GF-D8 (cell line): ENCODE measurements at regions not wholly inside any gene's neighbourhood (a gene's known extent, or its start where the extent isn't known, plus 50 kb on each side); places are given as distances from the start of the nearest gene placed in this dataset.
"Not testable (repeated sequence)": the region's sequence is repeated elsewhere in the genome, so short reads cannot be mapped to it uniquely, and the experiment has no call there.

Experiments used
- DNase-seq: peaks from one replicate; lab custom pipeline; 2025; lab: John Stamatoyannopoulos, UW

- DNase-seq = not testable (repeated sequence)
Observed at GRCh38 chr5:34561581-34561980, 94.5 kb upstream of the RAI14 start.

- DNase-seq = no peak
Observed at GRCh38 chr5:34562791-34563190, 93.3 kb upstream of the RAI14 start.

GRCh38 chr5:34563269-34563668, 92.9 kb upstream of the RAI14 start:
- no peak for DNase-seq

GRCh38 chr5:34563931-34564709, 92.0 kb upstream of the RAI14 start:
- DNase-seq = no peak

- no peak for DNase-seq
Observed at GRCh38 chr5:34564710-34565235, 91.4 kb upstream of the RAI14 start.

GRCh38 chr5:34570143-34570542, 86.0 kb upstream of the RAI14 start:
- DNase-seq = no peak

GRCh38 chr5:34570721-34571676, 85.1 kb upstream of the RAI14 start:
- no peak for DNase-seq

- DNase-seq = no peak
Observed at GRCh38 chr5:34571677-34572041, 84.5 kb upstream of the RAI14 start.

- DNase-seq = no peak
Observed at GRCh38 chr5:34574936-34575467, 81.1 kb upstream of the RAI14 start.

- DNase-seq = no peak
Observed at GRCh38 chr5:34576891-34577666, 79.0 kb upstream of the RAI14 start.

GRCh38 chr5:34578962-34579361, 77.2 kb upstream of the RAI14 start:
- DNase-seq = no peak

GRCh38 chr5:34580983-34581382, 75.1 kb upstream of the RAI14 start:
- DNase-seq = no peak

- no peak for DNase-seq
Observed at GRCh38 chr5:34582371-34582770, 73.8 kb upstream of the RAI14 start.

GRCh38 chr5:34583167-34583566, 73.0 kb upstream of the RAI14 start:
- DNase-seq = no peak

- no peak for DNase-seq
Observed at GRCh38 chr5:34584165-34584564, 72.0 kb upstream of the RAI14 start.

GRCh38 chr5:34585601-34586104, 70.5 kb upstream of the RAI14 start:
- no peak for DNase-seq

- no peak for DNase-seq
Observed at GRCh38 chr5:34586117-34586885, 69.8 kb upstream of the RAI14 start.

- DNase-seq = no peak
Observed at GRCh38 chr5:34587355-34588241, 68.5 kb upstream of the RAI14 start.

GRCh38 chr5:34589832-34590231, 66.3 kb upstream of the RAI14 start:
- DNase-seq = no peak

GRCh38 chr5:34591723-34592122, 64.4 kb upstream of the RAI14 start:
- DNase-seq = no peak
